Mesendoderm (in vitro differentiated cells): ENCODE measurements at regions not wholly inside any gene's neighbourhood (a gene's known extent, or its start where the extent isn't known, plus 50 kb on each side); places are given as distances from the start of the nearest gene placed in this dataset.

ENCODE experiments used
- DNase-seq: peaks from one replicate; pipeline ENCODE4 v3.0.0; 2013
- H2AK5ac ChIP-seq: 2 replicates; pipeline ENCODE4 v1.6.1; 2013; ENCODE audit warnings: low read length, inconsistent platforms
- H2BK120ac ChIP-seq: 2 replicates; pipeline ENCODE4 v1.6.1; 2013; ENCODE audit warnings: low read depth, mild to moderate bottlenecking, low read length, moderate library complexity, mixed read lengths
- H2BK15ac ChIP-seq: replicated peaks from 2 replicates; pipeline ENCODE4 v1.6.1; 2013; ENCODE audit warnings: low read depth, mild to moderate bottlenecking, moderate library complexity
- H2BK5ac ChIP-seq: 2 replicates; pipeline ENCODE4 v1.6.1; 2013; ENCODE audit warnings: low read length, inconsistent platforms
- H3K18ac ChIP-seq: 2 replicates; pipeline ENCODE4 v1.6.1; 2013; ENCODE audit warnings: mild to moderate bottlenecking, low read length, mixed read lengths
- H3K23ac ChIP-seq: one replicate; pipeline ENCODE4 v1.6.1; 2013; ENCODE audit warnings: low read length
- H3K27ac ChIP-seq: 2 replicates; pipeline ENCODE4 v1.5.1; 2013; ENCODE audit warnings: low read depth, mild to moderate bottlenecking, inconsistent platforms, low read length, moderate library complexity
- H3K27me3 ChIP-seq: 2 replicates; pipeline ENCODE4 v1.6.1; 2013; ENCODE audit warnings: low read length, control low read depth, mild to moderate bottlenecking, inconsistent platforms; ENCODE audit not compliant: insufficient read depth, poor library complexity
- H3K36me3 ChIP-seq: 2 replicates; pipeline ENCODE4 v1.6.1; 2013; ENCODE audit warnings: low read length, inconsistent platforms; ENCODE audit not compliant: control insufficient read depth, insufficient read depth
- H3K4ac ChIP-seq: one replicate; pipeline ENCODE4 v1.6.1; 2013; ENCODE audit warnings: low read depth, mild to moderate bottlenecking, low read length, moderate library complexity
- H3K4me1 ChIP-seq: 2 replicates; pipeline ENCODE4 v1.6.1; 2013; ENCODE audit warnings: low read depth, low read length, inconsistent platforms; ENCODE audit not compliant: control insufficient read depth
- H3K4me2 ChIP-seq: 2 replicates; pipeline ENCODE4 v1.6.1; 2013; ENCODE audit warnings: low read length
- H3K4me3 ChIP-seq: 2 replicates; pipeline ENCODE4 v1.5.1; 2013; ENCODE audit warnings: mild to moderate bottlenecking, low read length
- H3K56ac ChIP-seq: one replicate; pipeline ENCODE4 v1.6.1; 2013; ENCODE audit warnings: low read length
- H3K79me1 ChIP-seq: 2 replicates; pipeline ENCODE4 v1.6.1; 2013; ENCODE audit warnings: low read length, inconsistent platforms
- H3K79me2 ChIP-seq: 2 replicates; pipeline ENCODE4 v1.6.1; 2013; ENCODE audit warnings: mild to moderate bottlenecking, low read length; ENCODE audit not compliant: control insufficient read depth, insufficient read depth
- H3K9ac ChIP-seq: 2 replicates; pipeline ENCODE4 v1.6.1; 2013; ENCODE audit warnings: low read length, inconsistent platforms
- H4K5ac ChIP-seq: one replicate; pipeline ENCODE4 v1.6.1; 2013; ENCODE audit warnings: low read length
- H4K8ac ChIP-seq: one replicate; pipeline ENCODE4 v1.6.1; 2013; ENCODE audit warnings: low read depth, mild to moderate bottlenecking, control low read depth, low read length, moderate library complexity
- WGBS: extraction: QIAGEN DNeasy Blood & Tissue Kit; methylation state at CpG from one replicate; pipeline ENCODE4 v1.1.7; 2013; ENCODE audit warnings: low lambda C conversion rate, missing lambda C conversion rate; ENCODE audit not compliant: insufficient coverage; ENCODE audit errors: extremely low coverage; 5-methylcytosine and 5-hydroxymethylcytosine counted together

DNA sequence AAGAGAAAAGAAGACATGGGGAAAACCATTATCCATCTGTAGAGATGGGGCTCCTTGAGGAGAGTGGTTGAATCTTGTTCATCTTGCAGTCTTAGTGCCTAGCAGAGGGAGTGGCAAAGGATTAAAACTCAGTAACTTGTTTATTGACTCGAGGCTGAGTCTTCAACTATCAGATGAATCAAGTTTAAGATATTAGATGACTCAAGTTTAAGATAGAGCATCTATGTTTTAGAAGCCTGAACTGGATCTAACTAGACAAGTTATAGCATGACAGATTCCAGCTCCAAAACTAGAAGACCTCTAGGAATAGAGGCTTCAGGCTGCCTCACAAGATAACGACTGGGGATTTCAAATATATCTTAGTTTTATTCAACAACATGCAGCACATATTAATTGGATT, 2277.2 kb upstream of the WWC1 start:
- Histone ChIP-seq H3K4ac (no peak overlapping the region), H3K27me3 (no peaks in the 10 kb centered on the region), H3K23ac (no peak overlapping the region), H3K27ac (no peak overlapping the region), H2BK15ac (no peak overlapping the region), H3K36me3 (no peaks in the 10 kb centered on the region), H3K79me1 (no peaks in the 10 kb centered on the region), H2BK120ac (no peak overlapping the region), H3K4me1 (no peaks in the 10 kb centered on the region), H3K9ac (no peak overlapping the region), H3K4me3 (no peak overlapping the region), H2AK5ac (no peak overlapping the region), H3K4me2 (no peak overlapping the region), H3K18ac (no peak overlapping the region), H3K79me2 (no peaks in the 10 kb centered on the region), H4K5ac (no peak overlapping the region), H4K8ac (no peak overlapping the region), H2BK5ac (no peak overlapping the region), H3K56ac (no peak overlapping the region)
- no peak for DNase-seq
- WGBS = no CpG with 5 or more reads among the region's 2 CpGs

DNA sequence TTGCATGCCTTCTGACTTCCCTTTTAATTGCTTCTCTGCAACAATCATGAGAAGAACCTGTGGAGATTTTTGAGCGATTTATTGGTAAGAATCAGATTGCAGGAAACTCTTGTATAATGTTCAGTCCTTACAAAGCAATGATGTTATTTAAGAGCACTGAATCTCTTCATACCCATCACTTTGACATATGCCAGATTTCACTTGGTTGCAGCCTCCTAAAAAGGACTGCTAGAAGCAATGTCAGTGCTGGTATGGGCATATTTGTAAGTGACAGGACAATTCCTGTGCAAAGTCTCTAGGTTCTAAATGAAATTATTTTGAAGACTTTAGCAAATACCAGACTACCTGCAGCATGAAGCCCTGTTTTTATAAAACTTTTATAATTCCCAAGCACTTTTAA, 2272.7 kb upstream of the WWC1 start:
- Histone ChIP-seq H3K36me3 (no peaks in the 10 kb centered on the region), H3K4me3 (no peak overlapping the region), H4K8ac (no peak overlapping the region), H3K9ac (no peak overlapping the region), H2BK5ac (no peak overlapping the region), H2BK120ac (no peak overlapping the region), H3K4me2 (no peak overlapping the region), H3K56ac (no peak overlapping the region), H3K18ac (no peak overlapping the region), H4K5ac (no peak overlapping the region), H3K4me1 (no peaks in the 10 kb centered on the region), H3K4ac (no peak overlapping the region), H3K79me1 (no peaks in the 10 kb centered on the region), H3K27ac (no peak overlapping the region), H3K23ac (no peak overlapping the region), H2BK15ac (no peak overlapping the region), H2AK5ac (no peak overlapping the region), H3K79me2 (no peaks in the 10 kb centered on the region), H3K27me3 (no peaks in the 10 kb centered on the region)
- no peak for DNase-seq
- WGBS = no CpG with 5 or more reads among the region's 1 CpG

DNA sequence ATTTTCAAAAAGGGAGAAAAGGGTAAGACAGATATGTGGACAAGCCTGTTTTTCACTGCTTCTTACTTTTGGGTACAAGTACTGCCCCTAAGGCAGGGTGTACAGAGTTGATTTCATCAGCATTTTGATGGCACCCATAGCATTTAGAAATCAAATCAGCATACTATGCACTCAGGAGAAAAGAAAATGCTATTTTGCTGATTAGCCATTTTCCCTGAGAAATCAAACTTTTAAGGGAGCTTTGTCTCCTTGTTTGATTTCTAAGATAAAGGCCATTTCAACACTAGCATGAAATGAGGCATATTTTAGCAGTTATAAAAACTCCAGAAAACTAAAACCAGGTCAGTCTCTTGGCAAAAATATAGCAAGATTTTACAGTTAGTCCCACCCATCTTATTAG, 2269.4 kb upstream of the WWC1 start:
- Histone ChIP-seq H3K9ac (no peak overlapping the region), H3K4ac (no peak overlapping the region), H3K4me2 (no peak overlapping the region)

DNA sequence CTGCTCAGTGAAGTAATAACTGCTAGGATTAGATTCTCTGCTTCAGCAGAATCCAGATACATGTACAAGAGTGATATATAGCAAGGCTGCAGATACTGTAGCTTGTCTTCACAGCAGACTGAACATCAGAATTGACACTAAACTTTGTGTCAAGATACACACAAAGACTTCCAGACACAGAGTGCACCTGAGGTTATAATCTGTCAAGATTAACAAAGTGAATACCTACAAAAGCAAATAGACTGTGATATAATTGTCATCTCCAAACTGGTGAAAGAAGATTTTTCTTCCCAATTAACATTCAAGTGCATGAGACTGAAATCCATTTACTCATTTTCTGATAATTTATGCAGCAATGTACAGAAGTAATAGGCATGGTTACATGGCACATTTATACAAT, 2266.5 kb upstream of the WWC1 start:
- Histone ChIP-seq H4K5ac (no peak overlapping the region), H2BK120ac (no peak overlapping the region), H3K4me2 (no peak overlapping the region), H3K27ac (no peak overlapping the region), H3K4me3 (no peak overlapping the region), H2AK5ac (no peak overlapping the region), H3K36me3 (no peaks in the 10 kb centered on the region), H3K27me3 (no peaks in the 10 kb centered on the region), H3K9ac (no peak overlapping the region), H3K56ac (no peak overlapping the region), H2BK15ac (no peak overlapping the region), H2BK5ac (no peak overlapping the region), H3K4me1 (no peaks in the 10 kb centered on the region), H3K79me2 (no peaks in the 10 kb centered on the region), H4K8ac (no peak overlapping the region), H3K4ac (no peak overlapping the region), H3K23ac (no peak overlapping the region), H3K18ac (no peak overlapping the region), H3K79me1 (no peaks in the 10 kb centered on the region)
- no peak for DNase-seq

More for the DNA sequence above, 2269.4 kb upstream of the WWC1 start:
- Histone ChIP-seq H3K27ac (no peak overlapping the region), H3K4me1 (no peaks in the 10 kb centered on the region), H2BK120ac (no peak overlapping the region), H3K36me3 (no peaks in the 10 kb centered on the region), H3K4me3 (no peak overlapping the region), H3K23ac (no peak overlapping the region), H2BK15ac (no peak overlapping the region), H3K56ac (no peak overlapping the region), H3K27me3 (no peaks in the 10 kb centered on the region), H4K8ac (no peak overlapping the region), H3K18ac (no peak overlapping the region), H4K5ac (no peak overlapping the region), H3K79me1 (no peaks in the 10 kb centered on the region), H2BK5ac (no peak overlapping the region), H2AK5ac (no peak overlapping the region), H3K79me2 (no peaks in the 10 kb centered on the region)
- no peak for DNase-seq

DNA sequence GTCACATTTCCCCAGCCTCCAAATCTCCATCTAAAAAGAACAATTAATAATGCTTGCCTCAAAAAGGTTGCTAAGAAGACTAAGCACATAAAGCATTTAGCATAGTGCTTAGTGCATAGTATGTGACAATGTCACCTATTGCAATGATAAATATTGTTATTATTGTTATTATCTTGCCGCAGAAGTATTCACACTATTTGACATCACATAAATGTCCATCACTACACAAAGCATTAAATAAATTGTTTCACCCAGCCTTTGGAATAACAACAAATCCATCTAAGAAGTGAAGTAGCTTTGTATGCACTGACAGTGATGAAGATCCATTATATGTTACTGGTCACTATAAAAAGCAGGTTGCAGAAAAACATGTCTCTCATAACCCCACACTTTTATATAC, 2263.9 kb upstream of the WWC1 start:
- Histone ChIP-seq H3K36me3 (no peaks in the 10 kb centered on the region), H2BK120ac (no peak overlapping the region), H3K79me1 (no peaks in the 10 kb centered on the region), H3K79me2 (no peaks in the 10 kb centered on the region), H2BK15ac (no peak overlapping the region), H2BK5ac (no peak overlapping the region), H4K5ac (no peak overlapping the region), H3K4me1 (no peaks in the 10 kb centered on the region), H2AK5ac (no peak overlapping the region), H3K27me3 (no peaks in the 10 kb centered on the region), H3K4me3 (no peak overlapping the region), H4K8ac (no peak overlapping the region), H3K56ac (no peak overlapping the region), H3K4me2 (no peak overlapping the region), H3K27ac (no peak overlapping the region), H3K9ac (no peak overlapping the region), H3K18ac (no peak overlapping the region), H3K4ac (no peak overlapping the region), H3K23ac (no peak overlapping the region)
- DNase-seq = no peak
- WGBS = no CpG with 5 or more reads among the region's 1 CpG

DNA sequence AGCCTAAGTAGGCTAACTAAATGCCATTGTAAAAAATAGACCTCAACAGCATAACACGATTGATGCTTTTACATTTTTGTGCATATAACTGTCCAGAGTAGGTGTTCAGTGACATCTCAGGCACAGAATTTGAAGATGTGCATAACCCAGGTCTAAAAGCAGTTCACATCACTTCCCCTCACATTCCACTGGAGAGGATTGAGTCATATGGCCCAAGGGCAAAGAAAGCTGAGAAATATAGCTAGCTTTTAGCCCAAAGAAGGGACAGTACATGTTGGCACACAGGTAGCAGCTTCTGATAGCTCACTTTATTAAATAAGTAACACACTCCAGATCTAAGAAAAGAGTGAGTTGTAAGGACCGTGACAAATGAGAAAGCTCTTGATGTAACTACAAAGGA, 2259.5 kb upstream of the WWC1 start:
- Histone ChIP-seq H3K36me3 (no peaks in the 10 kb centered on the region), H2BK15ac (no peak overlapping the region), H3K27me3 (no peaks in the 10 kb centered on the region), H3K27ac (no peak overlapping the region), H4K8ac (no peak overlapping the region), H3K4ac (no peak overlapping the region), H3K4me3 (no peak overlapping the region), H3K79me2 (no peaks in the 10 kb centered on the region), H3K23ac (no peak overlapping the region), H2AK5ac (no peak overlapping the region), H2BK5ac (no peak overlapping the region), H3K18ac (no peak overlapping the region), H4K5ac (no peak overlapping the region), H3K4me1 (no peaks in the 10 kb centered on the region), H2BK120ac (no peak overlapping the region), H3K4me2 (no peak overlapping the region), H3K56ac (no peak overlapping the region), H3K79me1 (no peaks in the 10 kb centered on the region), H3K9ac (no peak overlapping the region)
- WGBS = no CpG with 5 or more reads among the region's 2 CpGs
- DNase-seq = peak; percentile 35
